ENCODE measurements at regions not wholly inside any gene's neighbourhood (a gene's known extent, or its start where the extent isn't known, plus 50 kb on each side); places are given as distances from the start of the nearest gene placed in this dataset.

DNA sequence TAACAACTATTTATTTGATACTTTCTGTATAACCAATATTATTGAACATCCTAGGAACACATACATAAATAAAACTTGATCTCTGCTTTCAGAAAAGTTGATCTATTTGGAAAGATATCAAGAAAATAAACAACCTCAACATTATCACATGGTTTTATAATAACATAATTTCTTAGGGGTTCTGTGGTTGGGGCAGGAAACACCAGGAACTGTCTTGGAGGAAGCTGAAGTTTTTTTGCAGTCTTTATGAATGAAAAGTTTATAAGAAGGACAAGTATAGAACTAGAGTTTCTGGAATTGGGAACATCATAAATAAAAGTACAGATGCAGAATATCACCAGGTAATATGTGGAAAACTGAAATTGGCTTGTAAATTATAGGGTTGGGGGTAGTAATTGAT lies 296.1 kb downstream of the TAF11L14 start:
- TF ChIP-seq, protein P1, sequence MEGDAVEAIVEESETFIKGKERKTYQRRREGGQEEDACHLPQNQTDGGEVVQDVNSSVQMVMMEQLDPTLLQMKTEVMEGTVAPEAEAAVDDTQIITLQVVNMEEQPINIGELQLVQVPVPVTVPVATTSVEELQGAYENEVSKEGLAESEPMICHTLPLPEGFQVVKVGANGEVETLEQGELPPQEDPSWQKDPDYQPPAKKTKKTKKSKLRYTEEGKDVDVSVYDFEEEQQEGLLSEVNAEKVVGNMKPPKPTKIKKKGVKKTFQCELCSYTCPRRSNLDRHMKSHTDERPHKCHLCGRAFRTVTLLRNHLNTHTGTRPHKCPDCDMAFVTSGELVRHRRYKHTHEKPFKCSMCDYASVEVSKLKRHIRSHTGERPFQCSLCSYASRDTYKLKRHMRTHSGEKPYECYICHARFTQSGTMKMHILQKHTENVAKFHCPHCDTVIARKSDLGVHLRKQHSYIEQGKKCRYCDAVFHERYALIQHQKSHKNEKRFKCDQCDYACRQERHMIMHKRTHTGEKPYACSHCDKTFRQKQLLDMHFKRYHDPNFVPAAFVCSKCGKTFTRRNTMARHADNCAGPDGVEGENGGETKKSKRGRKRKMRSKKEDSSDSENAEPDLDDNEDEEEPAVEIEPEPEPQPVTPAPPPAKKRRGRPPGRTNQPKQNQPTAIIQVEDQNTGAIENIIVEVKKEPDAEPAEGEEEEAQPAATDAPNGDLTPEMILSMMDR (IDR thresholded peaks at IDR 0.05; ENCODE audit: low read depth, low read length, missing control alignments) = no peak
- DNase-seq (ENCODE audit: low read depth) = no peak
- H3K4me3 ChIP-seq (ENCODE audit: low read depth, low read length) = no peak overlapping the region

DNA sequence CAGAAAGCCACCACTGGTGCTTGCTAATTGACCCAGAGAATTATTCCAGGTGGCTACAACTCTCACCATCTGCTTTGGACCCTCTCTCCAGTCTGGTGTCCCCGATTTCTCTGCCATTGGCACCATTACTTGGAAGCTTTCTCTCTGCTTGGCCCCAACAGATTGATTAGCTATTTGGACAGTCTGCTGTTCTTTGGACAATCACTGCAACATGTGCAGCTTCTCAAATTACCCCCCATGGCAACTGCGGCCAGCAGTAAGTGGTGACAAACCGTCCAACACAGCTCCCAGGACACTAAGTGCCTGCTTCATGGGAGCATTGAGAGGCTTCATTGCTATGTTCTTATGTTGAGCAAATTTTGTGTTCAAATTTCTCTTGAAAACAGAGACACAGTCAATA lies 309.8 kb downstream of the TAF11L14 start:
- H3K4me3 ChIP-seq (ENCODE audit: low read depth, low read length) = no peak overlapping the region
- no peak for DNase-seq (ENCODE audit: low read depth)

DNA sequence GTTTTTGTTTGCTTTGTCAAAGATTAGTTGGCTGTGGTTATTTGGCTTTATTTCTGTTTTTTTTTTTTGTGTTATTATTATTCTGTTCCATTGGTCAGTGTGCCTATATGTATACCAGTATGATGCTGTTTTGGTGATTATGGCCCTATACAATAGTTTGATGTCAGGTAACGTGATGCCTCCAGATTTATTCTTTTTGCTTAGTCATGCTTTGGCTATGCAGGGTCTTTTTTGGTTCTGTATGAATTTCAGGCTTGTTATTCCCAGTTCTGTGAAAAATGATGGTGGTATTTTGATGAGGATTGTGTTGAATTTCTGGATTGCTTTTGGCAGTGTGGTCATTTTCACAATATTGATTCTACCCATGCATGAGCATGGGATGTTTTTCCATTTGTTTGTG lies 312.8 kb downstream of the TAF11L14 start:
- TF ChIP-seq, protein P1 (IDR thresholded peaks at IDR 0.05; ENCODE audit: low read depth, low read length, missing control alignments) = no peak
- DNase-seq (ENCODE audit: low read depth) = no peak
- no peak overlapping the region for H3K4me3 ChIP-seq (ENCODE audit: low read depth, low read length)

More for the DNA sequence above, 309.8 kb downstream of the TAF11L14 start:
- TF ChIP-seq, protein P1 (IDR thresholded peaks at IDR 0.05; ENCODE audit: low read depth, low read length, missing control alignments) = no peak

GRCh38 chr5:17951392-17952169 lies 317.3 kb downstream of the TAF11L14 start:
- no peak for DNase-seq (ENCODE audit: low read depth)
- no peak overlapping the region for H3K4me3 ChIP-seq (ENCODE audit: low read depth, low read length)
- TF ChIP-seq, protein P1 (IDR thresholded peaks at IDR 0.05; ENCODE audit: low read depth, low read length, missing control alignments) = no peak

GRCh38 chr5:17952231-17952630 lies 318.0 kb downstream of the TAF11L14 start:
- DNase-seq (ENCODE audit: low read depth) = no peak
- TF ChIP-seq, protein P1 (IDR thresholded peaks at IDR 0.05; ENCODE audit: low read depth, low read length, missing control alignments) = no peak
- H3K4me3 ChIP-seq (ENCODE audit: low read depth, low read length) = no peak overlapping the region

GRCh38 chr5:17964067-17964466 lies 329.8 kb downstream of the TAF11L14 start:
- DNase-seq (ENCODE audit: low read depth) = no peak
- TF ChIP-seq, protein P1 (IDR thresholded peaks at IDR 0.05; ENCODE audit: low read depth, low read length, missing control alignments) = no peak
- no peak overlapping the region for H3K4me3 ChIP-seq (ENCODE audit: low read depth, low read length)

Measured in GM12864 (cell line).